ENCODE measurements at regions not wholly inside any gene's neighbourhood (a gene's known extent, or its start where the extent isn't known, plus 50 kb on each side); places are given as distances from the start of the nearest gene placed in this dataset.

GRCh38 chr12:5232826-5233500, 189.3 kb downstream of the KCNA5 start:
- DNase-seq: no peak

GRCh38 chr12:5236022-5236640, 192.5 kb downstream of the KCNA5 start:
- DNase-seq: no peak

- no peak for DNase-seq
Observed at GRCh38 chr12:5242440-5242839, 189.5 kb upstream of the NTF3 start.

GRCh38 chr12:5243014-5243413, 188.9 kb upstream of the NTF3 start:
- no peak for DNase-seq

- DNase-seq: no peak
Observed at GRCh38 chr12:5244513-5244972, 187.4 kb upstream of the NTF3 start.

GRCh38 chr12:5246196-5246595, 185.7 kb upstream of the NTF3 start:
- DNase-seq: no peak

- no peak for DNase-seq
Observed at GRCh38 chr12:5247144-5247543, 184.8 kb upstream of the NTF3 start.

GRCh38 chr12:5248230-5248629, 183.7 kb upstream of the NTF3 start:
- DNase-seq: no peak

GRCh38 chr12:5248999-5249526, 182.8 kb upstream of the NTF3 start:
- DNase-seq: no peak

GRCh38 chr12:5251092-5251491, 180.8 kb upstream of the NTF3 start:
- no peak for DNase-seq

GRCh38 chr12:5251786-5252185, 180.1 kb upstream of the NTF3 start:
- DNase-seq: no peak

- no peak for DNase-seq
Observed at GRCh38 chr12:5254703-5255102, 177.2 kb upstream of the NTF3 start.

- no peak for DNase-seq
Observed at GRCh38 chr12:5257763-5258495, 174.0 kb upstream of the NTF3 start.

GRCh38 chr12:5258498-5258897, 173.4 kb upstream of the NTF3 start:
- DNase-seq: no peak

GRCh38 chr12:5258926-5259325, 173.0 kb upstream of the NTF3 start:
- no peak for DNase-seq

- DNase-seq: no peak
Observed at GRCh38 chr12:5259523-5259922, 172.4 kb upstream of the NTF3 start.

GRCh38 chr12:5260086-5260485, 171.8 kb upstream of the NTF3 start:
- DNase-seq: no peak

- no peak for DNase-seq
Observed at GRCh38 chr12:5260591-5261086, 171.3 kb upstream of the NTF3 start.

GRCh38 chr12:5262450-5262849, 169.5 kb upstream of the NTF3 start:
- no peak for DNase-seq

- no peak for DNase-seq
Observed at GRCh38 chr12:5262885-5263284, 169.0 kb upstream of the NTF3 start.

- DNase-seq: no peak
Observed at GRCh38 chr12:5264006-5264405, 167.9 kb upstream of the NTF3 start.

- DNase-seq: no peak
Observed at GRCh38 chr12:5267603-5268423, 164.1 kb upstream of the NTF3 start.
